Osteoblast (primary cell): ENCODE measurements at regions not wholly inside any gene's neighbourhood (a gene's known extent, or its start where the extent isn't known, plus 50 kb on each side); places are given as distances from the start of the nearest gene placed in this dataset.
"Not testable (repeated sequence)": the region's sequence is repeated elsewhere in the genome, so short reads cannot be mapped to it uniquely, and the experiment has no call there.

Source experiments
- DNase-seq: peaks from one replicate; pipeline ENCODE4 v3.0.0; 2011; ENCODE audit warnings: low spot score, mixed read lengths; ENCODE audit not compliant: insufficient read length; ENCODE audit errors: missing footprints
- H2AFZ ChIP-seq: 2 replicates; pipeline ENCODE4 v1.6.0; 2011; ENCODE audit warnings: mild to moderate bottlenecking, low read length
- H3K27ac ChIP-seq: 2 replicates; pipeline ENCODE4 v1.5.1; 2011; ENCODE audit warnings: mild to moderate bottlenecking, low read depth, low read length, moderate library complexity
- H3K27me3 ChIP-seq: 2 replicates; pipeline ENCODE4 v1.6.0; 2012; ENCODE audit warnings: mild to moderate bottlenecking, control low read depth, inconsistent platforms, low read length, moderate library complexity; ENCODE audit not compliant: insufficient read depth
- H3K36me3 ChIP-seq: 2 replicates; pipeline ENCODE4 v1.5.1; 2011; ENCODE audit warnings: mild to moderate bottlenecking, low read length, control low read depth, moderate library complexity; ENCODE audit not compliant: insufficient read depth
- H3K4me1 ChIP-seq: 2 replicates; pipeline ENCODE4 v1.5.1; 2011; ENCODE audit warnings: mild to moderate bottlenecking, low read length, control low read depth, moderate library complexity; ENCODE audit not compliant: insufficient read depth
- H3K4me2 ChIP-seq: 2 replicates; pipeline ENCODE4 v1.6.0; 2011; ENCODE audit warnings: mild to moderate bottlenecking, low read length; ENCODE audit not compliant: insufficient read depth
- H3K4me3 ChIP-seq: fragments of 200-600 bp; sonication (generic); 3 replicates; pipeline ENCODE4 v1.5.1; 2012; ENCODE audit warnings: mild to moderate bottlenecking, low read length, inconsistent platforms; ENCODE audit not compliant: insufficient read depth
- H3K79me2 ChIP-seq: 2 replicates; pipeline ENCODE4 v1.6.0; 2012; ENCODE audit warnings: mild to moderate bottlenecking, low read length, control low read depth, inconsistent platforms; ENCODE audit not compliant: insufficient read depth
- H3K9me3 ChIP-seq: 2 replicates; pipeline ENCODE4 v1.5.1; 2011; ENCODE audit warnings: low read depth, low read length, control low read depth
- H4K20me1 ChIP-seq: 2 replicates; pipeline ENCODE4 v1.6.0; 2012; ENCODE audit warnings: mild to moderate bottlenecking, low read length, control low read depth; ENCODE audit not compliant: insufficient read depth
- CTCF ChIP-seq: IDR thresholded peaks from 2 replicates; pipeline ENCODE4 v1.5.1; 2011; ENCODE audit warnings: mild to moderate bottlenecking, low read depth, low read length, moderate library complexity; ENCODE audit errors: extremely low read depth

- no peak overlapping the region for H2AFZ ChIP-seq
- DNase-seq = no peak
- no peak for TF ChIP-seq CTCF
- no peaks in the 10 kb centered on the region for H4K20me1 ChIP-seq
- H3K9me3 ChIP-seq = no peaks in the 10 kb centered on the region
- H3K4me3 ChIP-seq = no peak overlapping the region
- H3K27me3 ChIP-seq = no peaks in the 10 kb centered on the region
- H3K4me2 ChIP-seq = no peak overlapping the region
- H3K79me2 ChIP-seq = no peaks in the 10 kb centered on the region
- H3K27ac ChIP-seq = no peak overlapping the region
- H3K36me3 ChIP-seq = no peaks in the 10 kb centered on the region
- H3K4me1 ChIP-seq = no peaks in the 10 kb centered on the region
Observed at GRCh38 chrX:42000836-42001235, 77.5 kb upstream of the CASK start.

GRCh38 chrX:41984628-41985027 is 61.3 kb upstream of the CASK start:
- Histone ChIP-seq H3K4me1 (no peaks in the 10 kb centered on the region), H3K79me2 (no peaks in the 10 kb centered on the region), H4K20me1 (no peaks in the 10 kb centered on the region), H3K36me3 (no peaks in the 10 kb centered on the region), H3K27ac (no peak overlapping the region), H3K4me2 (peak overlapping the region; percentile 48), H3K27me3 (no peaks in the 10 kb centered on the region), H3K9me3 (no peaks in the 10 kb centered on the region), H2AFZ (no peak overlapping the region), H3K4me3 (no peak overlapping the region)
- TF ChIP-seq CTCF = no peak
- DNase-seq = no peak

GRCh38 chrX:41982953-41983352 is 59.6 kb upstream of the CASK start:
- no peaks in the 10 kb centered on the region for H3K36me3 ChIP-seq
- no peaks in the 10 kb centered on the region for H3K79me2 ChIP-seq
- no peak for TF ChIP-seq CTCF
- DNase-seq = no peak
- H3K4me1 ChIP-seq = no peaks in the 10 kb centered on the region
- H3K4me3 ChIP-seq = no peak overlapping the region
- no peaks in the 10 kb centered on the region for H3K9me3 ChIP-seq
- H3K27me3 ChIP-seq = no peaks in the 10 kb centered on the region
- no peak overlapping the region for H3K27ac ChIP-seq
- H4K20me1 ChIP-seq = no peaks in the 10 kb centered on the region
- no peak overlapping the region for H2AFZ ChIP-seq
- no peak overlapping the region for H3K4me2 ChIP-seq

- Histone ChIP-seq H3K4me1 (no peaks in the 10 kb centered on the region), H3K4me2 (no peak overlapping the region), H3K4me3 (no peak overlapping the region), H3K36me3 (no peaks in the 10 kb centered on the region), H3K27me3 (peaks cover 3% of the 10 kb centered on the region), H3K79me2 (no peaks in the 10 kb centered on the region), H2AFZ (no peak overlapping the region), H3K9me3 (no peaks in the 10 kb centered on the region), H3K27ac (no peak overlapping the region), H4K20me1 (no peaks in the 10 kb centered on the region)
- TF ChIP-seq CTCF = no peak
- DNase-seq = no peak
Observed at GRCh38 chrX:41981481-41982013, 58.2 kb upstream of the CASK start.

GRCh38 chrX:41974677-41975076 is 51.3 kb upstream of the CASK start:
- not testable (repeated sequence) for H3K4me3 ChIP-seq, DNase-seq, H3K9me3 ChIP-seq, H3K4me2 ChIP-seq, H3K27me3 ChIP-seq, H2AFZ ChIP-seq, H4K20me1 ChIP-seq, H3K27ac ChIP-seq, H3K4me1 ChIP-seq, H3K36me3 ChIP-seq, H3K79me2 ChIP-seq
